ENCODE measurements at regions not wholly inside any gene's neighbourhood (a gene's known extent, or its start where the extent isn't known, plus 50 kb on each side); places are given as distances from the start of the nearest gene placed in this dataset.

GRCh38 chr4:165667969-165668368 is 205.1 kb upstream of the TLL1 start:
- H3K9ac ChIP-seq (ENCODE audit: low read depth, low read length, poor library complexity, severe bottlenecking), result no peak overlapping the region
- H3F3A ChIP-seq (ENCODE audit: low read depth), result no peaks in the 10 kb centered on the region
- H3K9me2 ChIP-seq (replicated peaks; ENCODE audit: low read depth, low read length), result no peaks in the 10 kb centered on the region
- no peak overlapping the region for H2AFZ ChIP-seq (ENCODE audit: low read length)
- no peaks in the 10 kb centered on the region for H3K4me1 ChIP-seq (ENCODE audit: insufficient read depth, low read length, poor library complexity, severe bottlenecking)
- TF ChIP-seq EZH2phosphoT487 (IDR thresholded peaks at IDR 0.05; ENCODE audit: borderline replicate concordance) (no peak), CTCF (conservative IDR thresholded peaks at IDR 0.05; ENCODE audit: low read length) (no peak)
- no peaks in the 10 kb centered on the region for H4K20me1 ChIP-seq (ENCODE audit: insufficient read depth, low read length, poor library complexity, severe bottlenecking)
- no peaks in the 10 kb centered on the region for H3K36me3 ChIP-seq (ENCODE audit: insufficient read depth, low read length)
- no peak overlapping the region for H3K4me3 ChIP-seq (ENCODE audit: low read length, poor library complexity, severe bottlenecking)
- H3K4me2 ChIP-seq (ENCODE audit: low read depth, low read length, poor library complexity, severe bottlenecking), result no peak overlapping the region
- no peaks in the 10 kb centered on the region for H3K79me2 ChIP-seq (ENCODE audit: insufficient read depth, low read length)
- no peaks in the 10 kb centered on the region for H3K9me3 ChIP-seq (ENCODE audit: insufficient read depth, low read depth, low read length)
- no peaks in the 10 kb centered on the region for H3K27me3 ChIP-seq (ENCODE audit: insufficient read depth, low read length, poor library complexity, severe bottlenecking)

GRCh38 chr4:165668694-165669093 is 204.3 kb upstream of the TLL1 start:
- H3F3A ChIP-seq (ENCODE audit: low read depth), result no peaks in the 10 kb centered on the region
- H3K4me3 ChIP-seq (ENCODE audit: low read length, poor library complexity, severe bottlenecking), result no peak overlapping the region
- H3K36me3 ChIP-seq (ENCODE audit: insufficient read depth, low read length), result no peaks in the 10 kb centered on the region
- no peaks in the 10 kb centered on the region for H3K9me2 ChIP-seq (replicated peaks; ENCODE audit: low read depth, low read length)
- no peaks in the 10 kb centered on the region for H3K9me3 ChIP-seq (ENCODE audit: insufficient read depth, low read depth, low read length)
- H3K27me3 ChIP-seq (ENCODE audit: insufficient read depth, low read length, poor library complexity, severe bottlenecking), result no peaks in the 10 kb centered on the region
- no peak overlapping the region for H2AFZ ChIP-seq (ENCODE audit: low read length)
- TF ChIP-seq CTCF (conservative IDR thresholded peaks at IDR 0.05; ENCODE audit: low read length) (no peak), EZH2phosphoT487 (IDR thresholded peaks at IDR 0.05; ENCODE audit: borderline replicate concordance) (no peak)
- H3K9ac ChIP-seq (ENCODE audit: low read depth, low read length, poor library complexity, severe bottlenecking), result no peak overlapping the region
- no peaks in the 10 kb centered on the region for H3K79me2 ChIP-seq (ENCODE audit: insufficient read depth, low read length)
- H3K4me2 ChIP-seq (ENCODE audit: low read depth, low read length, poor library complexity, severe bottlenecking), result no peak overlapping the region
- H3K4me1 ChIP-seq (ENCODE audit: insufficient read depth, low read length, poor library complexity, severe bottlenecking), result no peaks in the 10 kb centered on the region
- no peaks in the 10 kb centered on the region for H4K20me1 ChIP-seq (ENCODE audit: insufficient read depth, low read length, poor library complexity, severe bottlenecking)

GRCh38 chr4:165677081-165677480 is 196.0 kb upstream of the TLL1 start:
- H3K9me3 ChIP-seq (ENCODE audit: insufficient read depth, low read depth, low read length), result no peaks in the 10 kb centered on the region
- H3K9me2 ChIP-seq (replicated peaks; ENCODE audit: low read depth, low read length), result no peaks in the 10 kb centered on the region
- no peak overlapping the region for H2AFZ ChIP-seq (ENCODE audit: low read length)
- no peak overlapping the region for H3K4me2 ChIP-seq (ENCODE audit: low read depth, low read length, poor library complexity, severe bottlenecking)
- H3K4me1 ChIP-seq (ENCODE audit: insufficient read depth, low read length, poor library complexity, severe bottlenecking), result no peaks in the 10 kb centered on the region
- no peaks in the 10 kb centered on the region for H4K20me1 ChIP-seq (ENCODE audit: insufficient read depth, low read length, poor library complexity, severe bottlenecking)
- no peaks in the 10 kb centered on the region for H3K27me3 ChIP-seq (ENCODE audit: insufficient read depth, low read length, poor library complexity, severe bottlenecking)
- H3K9ac ChIP-seq (ENCODE audit: low read depth, low read length, poor library complexity, severe bottlenecking), result no peak overlapping the region
- H3F3A ChIP-seq (ENCODE audit: low read depth), result no peaks in the 10 kb centered on the region
- no peak overlapping the region for H3K4me3 ChIP-seq (ENCODE audit: low read length, poor library complexity, severe bottlenecking)
- TF ChIP-seq CTCF (conservative IDR thresholded peaks at IDR 0.05; ENCODE audit: low read length) (no peak), EZH2phosphoT487 (IDR thresholded peaks at IDR 0.05; ENCODE audit: borderline replicate concordance) (no peak)
- H3K36me3 ChIP-seq (ENCODE audit: insufficient read depth, low read length), result no peaks in the 10 kb centered on the region
- no peaks in the 10 kb centered on the region for H3K79me2 ChIP-seq (ENCODE audit: insufficient read depth, low read length)
